ENCODE measurements at regions not wholly inside any gene's neighbourhood (a gene's known extent, or its start where the extent isn't known, plus 50 kb on each side); places are given as distances from the start of the nearest gene placed in this dataset.

DNA sequence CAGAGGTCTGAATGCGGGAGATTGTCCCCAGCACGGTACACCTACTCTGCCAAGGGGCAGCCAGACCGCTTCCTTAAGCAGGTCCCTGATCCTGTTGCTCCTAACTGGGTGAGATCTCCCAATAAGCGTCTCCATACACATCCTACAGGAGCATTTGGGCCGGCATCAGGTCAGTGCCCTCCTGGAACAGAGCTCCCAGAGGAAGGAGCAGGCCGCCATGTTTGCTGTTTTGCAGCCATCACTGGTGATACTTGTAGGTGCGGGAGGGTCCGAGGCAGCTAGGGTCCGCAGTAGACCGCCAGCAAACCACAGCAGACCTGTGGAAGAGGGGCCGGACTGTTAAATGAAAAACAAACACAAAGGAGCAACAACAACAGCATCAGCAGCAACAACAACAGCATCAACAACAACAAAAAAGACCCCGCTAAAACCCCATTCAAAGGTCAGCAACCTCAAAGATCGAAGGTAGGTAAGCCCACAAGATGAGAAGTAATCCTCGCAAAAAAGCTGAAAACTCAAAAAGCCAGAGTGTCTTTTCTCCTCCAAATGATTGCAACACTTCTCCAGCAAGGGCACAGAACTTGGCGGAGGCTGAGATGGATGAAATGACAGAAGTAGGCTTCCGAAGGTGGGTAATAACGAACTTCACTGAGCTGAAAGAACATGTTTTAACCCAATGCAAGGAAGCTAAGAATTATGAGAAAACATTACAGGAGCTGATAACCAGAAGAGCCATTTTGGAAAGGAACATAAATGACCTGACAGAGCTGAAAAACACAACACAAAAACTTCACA is 79.0 kb upstream of the CDH7 start:
- Histone ChIP-seq H3K27ac (ENCODE audit: extremely low read depth, low read depth, low read length) (no peak overlapping the region), H3K4me1 (replicated peaks in 1 of 2; ENCODE audit: control insufficient read depth in 2 of 2, insufficient read depth in 2 of 2, low read length in 2 of 2) (no peaks in the 10 kb centered on the region), H3K36me3 (ENCODE audit: control insufficient read depth, insufficient read depth, low read length) (no peaks in the 10 kb centered on the region), H3K4me3 (no peak overlapping the region), H2AFZ (ENCODE audit: low read depth, low read length) (no peak overlapping the region), H4K20me1 (replicated peaks; ENCODE audit: control insufficient read depth, insufficient read depth, low read length) (no peaks in the 10 kb centered on the region), H3K4me2 (ENCODE audit: insufficient read depth, low read length) (no peak overlapping the region), H3K27me3 (ENCODE audit: control insufficient read depth in 2 of 2, insufficient read depth in 2 of 2, low read length in 2 of 2) (no peaks in the 10 kb centered on the region), H3K79me2 (ENCODE audit: control insufficient read depth, insufficient read depth, low read length) (no peaks in the 10 kb centered on the region), H3K9ac (ENCODE audit: insufficient read depth in 1 of 2, low read depth in 2 of 2, low read length in 2 of 2) (no peak overlapping the region), H3K9me3 (replicated peaks; ENCODE audit: control insufficient read depth, insufficient read depth, low read depth, low read length) (no peaks in the 10 kb centered on the region), H3K9me1 (ENCODE audit: control insufficient read depth, insufficient read depth, low read length) (no peaks in the 10 kb centered on the region)
- intact Hi-C loops (cut with micrococcal nuclease) (no loop called here), in situ Hi-C loops (cut with MboI) (no loop called here)
- no peak for ATAC-seq
- 0% methylated on average over 12 of the region's 17 CpGs for WGBS (ENCODE audit: insufficient coverage, low coverage, missing lambda C conversion rate)
- no peak for FAIRE-seq
- no peak for DNase-seq (ENCODE audit: extremely low read depth in 1 of 4, low spot score in 3 of 4)
- CTCF ChIA-PET (ENCODE audit: low intra/inter-chr PET ratio) = no interaction called here
- BruUV-seq (replicated peaks) = no TSS peak
- POLR2A ChIA-PET = no interaction called here
- no peak for TF ChIP-seq TFE3 (CRISPR knock-in tag; IDR thresholded peaks at IDR 0.05)
- TF ChIP-seq, protein P1, sequence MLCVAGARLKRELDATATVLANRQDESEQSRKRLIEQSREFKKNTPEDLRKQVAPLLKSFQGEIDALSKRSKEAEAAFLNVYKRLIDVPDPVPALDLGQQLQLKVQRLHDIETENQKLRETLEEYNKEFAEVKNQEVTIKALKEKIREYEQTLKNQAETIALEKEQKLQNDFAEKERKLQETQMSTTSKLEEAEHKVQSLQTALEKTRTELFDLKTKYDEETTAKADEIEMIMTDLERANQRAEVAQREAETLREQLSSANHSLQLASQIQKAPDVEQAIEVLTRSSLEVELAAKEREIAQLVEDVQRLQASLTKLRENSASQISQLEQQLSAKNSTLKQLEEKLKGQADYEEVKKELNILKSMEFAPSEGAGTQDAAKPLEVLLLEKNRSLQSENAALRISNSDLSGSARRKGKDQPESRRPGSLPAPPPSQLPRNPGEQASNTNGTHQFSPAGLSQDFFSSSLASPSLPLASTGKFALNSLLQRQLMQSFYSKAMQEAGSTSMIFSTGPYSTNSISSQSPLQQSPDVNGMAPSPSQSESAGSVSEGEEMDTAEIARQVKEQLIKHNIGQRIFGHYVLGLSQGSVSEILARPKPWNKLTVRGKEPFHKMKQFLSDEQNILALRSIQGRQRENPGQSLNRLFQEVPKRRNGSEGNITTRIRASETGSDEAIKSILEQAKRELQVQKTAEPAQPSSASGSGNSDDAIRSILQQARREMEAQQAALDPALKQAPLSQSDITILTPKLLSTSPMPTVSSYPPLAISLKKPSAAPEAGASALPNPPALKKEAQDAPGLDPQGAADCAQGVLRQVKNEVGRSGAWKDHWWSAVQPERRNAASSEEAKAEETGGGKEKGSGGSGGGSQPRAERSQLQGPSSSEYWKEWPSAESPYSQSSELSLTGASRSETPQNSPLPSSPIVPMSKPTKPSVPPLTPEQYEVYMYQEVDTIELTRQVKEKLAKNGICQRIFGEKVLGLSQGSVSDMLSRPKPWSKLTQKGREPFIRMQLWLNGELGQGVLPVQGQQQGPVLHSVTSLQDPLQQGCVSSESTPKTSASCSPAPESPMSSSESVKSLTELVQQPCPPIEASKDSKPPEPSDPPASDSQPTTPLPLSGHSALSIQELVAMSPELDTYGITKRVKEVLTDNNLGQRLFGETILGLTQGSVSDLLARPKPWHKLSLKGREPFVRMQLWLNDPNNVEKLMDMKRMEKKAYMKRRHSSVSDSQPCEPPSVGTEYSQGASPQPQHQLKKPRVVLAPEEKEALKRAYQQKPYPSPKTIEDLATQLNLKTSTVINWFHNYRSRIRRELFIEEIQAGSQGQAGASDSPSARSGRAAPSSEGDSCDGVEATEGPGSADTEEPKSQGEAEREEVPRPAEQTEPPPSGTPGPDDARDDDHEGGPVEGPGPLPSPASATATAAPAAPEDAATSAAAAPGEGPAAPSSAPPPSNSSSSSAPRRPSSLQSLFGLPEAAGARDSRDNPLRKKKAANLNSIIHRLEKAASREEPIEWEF (CRISPR knock-in tag; IDR thresholded peaks at IDR 0.05) = no peak
- no peak for TF ChIP-seq ZNF239 (CRISPR knock-in tag; IDR thresholded peaks at IDR 0.05)
- TF ChIP-seq POLR2H (tag; IDR thresholded peaks at IDR 0.05; ENCODE audit: low read depth) = no peak
- no peak for TF ChIP-seq SNIP1 (IDR thresholded peaks at IDR 0.05; ENCODE audit: low read depth)
- TF ChIP-seq NELFE (IDR thresholded peaks at IDR 0.05; ENCODE audit: insufficient read depth, insufficient read length) = no peak
- no peak for TF ChIP-seq FOXO4 (CRISPR knock-in tag; IDR thresholded peaks at IDR 0.05)
- TF ChIP-seq ATF3 (IDR thresholded peaks at IDR 0.05) = no peak
- no peak for TF ChIP-seq ATF3 (CRISPR knock-in tag; conservative IDR thresholded peaks at IDR 0.05)
- no peak for TF ChIP-seq ZNF551 (CRISPR knock-in tag; IDR thresholded peaks at IDR 0.05)
- no peak for TF ChIP-seq EP400 (IDR thresholded peaks at IDR 0.05)
- TF ChIP-seq NBN (IDR thresholded peaks at IDR 0.05; ENCODE audit: low read depth) = no peak

Data from K562 (cell line).